Gastrocnemius medialis (tissue), 4 donors: ENCODE measurements at regions not wholly inside any gene's neighbourhood (a gene's known extent, or its start where the extent isn't known, plus 50 kb on each side); places are given as distances from the start of the nearest gene placed in this dataset.

ENCODE experiments used
- ATAC-seq, 2 donors: fragments of 150-250 bp; one replicate each; pipeline ENCODE4 v1.9.1; 2016
- DNase-seq, 2 donors: peaks; one replicate each; pipeline ENCODE4 v3.0.0-alpha.2; 2019
- H3K27ac ChIP-seq, 4 donors: fragments of 200-600 bp; sonication (generic); 1 replicate in 1 of 4; 2 replicates in 3 of 4; pipeline ENCODE4 v1.5.1; 2016 to 2018; ENCODE audit warnings: mild to moderate bottlenecking in 2 of 4, moderate library complexity in 1 of 4
- H3K27me3 ChIP-seq, 3 donors: fragments of 200-600 bp; sonication (generic) in 2 of 3; 1 replicate in 1 of 3; 2 replicates in 2 of 3; pipeline versions ENCODE4 v1.5.1 to v1.6.0; 2016 to 2019; ENCODE audit warnings: mild to moderate bottlenecking in 1 of 3, moderate library complexity in 1 of 3
- H3K36me3 ChIP-seq, 2 donors: fragments of 200-600 bp; sonication (generic) in 1 of 2; one replicate each; pipeline ENCODE4 v1.5.1; 2017 to 2018
- H3K4me1 ChIP-seq, 2 donors: fragments of 200-600 bp; sonication (generic) in 1 of 2; one replicate each; pipeline ENCODE4 v1.5.1; 2016 to 2017; ENCODE audit warnings: mild to moderate bottlenecking in 2 of 2
- H3K4me3 ChIP-seq, 4 donors: fragments of 200-600 bp; sonication (generic) in 3 of 4; 1 replicate in 1 of 4; 2 replicates in 3 of 4; pipeline ENCODE4 v1.5.1; 2016 to 2019; ENCODE audit warnings: mild to moderate bottlenecking in 2 of 4
- H3K9me3 ChIP-seq, 3 donors: fragments of 200-600 bp; sonication (generic) in 2 of 3; 1 replicate in 1 of 3; 2 replicates in 2 of 3; pipeline ENCODE4 v1.5.1; 2016 to 2019
- CTCF ChIP-seq, 5 experiments: fragments of 450-650 bp in 3 of 5; fragments of 200-600 bp in 2 of 5; sonication (generic) in 2 of 5; IDR thresholded peaks in 4 of 5; conservative IDR thresholded peaks in 1 of 5; 1 replicate in 4 of 5; 2 replicates in 1 of 5; pipeline ENCODE4 v1.5.1; 2016 to 2019; ENCODE audit warnings: antibody characterized with exemption in 5 of 5, mild to moderate bottlenecking in 3 of 5, moderate library complexity in 3 of 5
- POLR2A ChIP-seq, 2 donors: fragments of 450-650 bp; IDR thresholded peaks; one replicate each; pipeline ENCODE4 v1.6.1; 2017; ENCODE audit warnings: antibody characterized with exemption in 2 of 2, mild to moderate bottlenecking in 2 of 2, moderate library complexity in 2 of 2
- in situ Hi-C, 4 donors: fragments of 200-750 bp; cut with MboI; loops; one replicate each; pipeline versions ENCODE4 v1.15.0 to v1.8.0; 2017; ENCODE audit warnings: low sequenced_read_pairs in 4 of 4
- intact Hi-C: fragments of 100-400 bp; cut with DNase I; formaldehyde crosslinking; loops from one replicate; pipeline ENCODE4 v1.15.1; 2023; ENCODE audit warnings: low total_unique reads

GRCh38 chr4:29079260-29079659 is 1640.9 kb upstream of the PCDH7 start:
- no peak for ATAC-seq
- in situ Hi-C loops, result no loop called here
- intact Hi-C loops, result no loop called here
- H3K4me3 ChIP-seq, result no peak overlapping the region
- no peaks in the 10 kb centered on the region for H3K9me3 ChIP-seq
- no peak for TF ChIP-seq POLR2A (IDR thresholded peaks at IDR 0.05)
- no peak for DNase-seq
- H3K4me1 ChIP-seq, result no peaks in the 10 kb centered on the region
- H3K36me3 ChIP-seq, result no peaks in the 10 kb centered on the region
- H3K27ac ChIP-seq, result no peak overlapping the region
- H3K27me3 ChIP-seq, result no peaks in the 10 kb centered on the region

GRCh38 chr4:29081234-29081955 is 1638.8 kb upstream of the PCDH7 start:
- DNase-seq (no peak), ATAC-seq (no peak)
- Histone ChIP-seq H3K4me1 (no peaks in the 10 kb centered on the region), H3K27me3 (no peaks in the 10 kb centered on the region), H3K27ac (no peak overlapping the region), H3K9me3 (no peaks in the 10 kb centered on the region), H3K4me3 (no peak overlapping the region), H3K36me3 (no peaks in the 10 kb centered on the region)
- in situ Hi-C loops (no loop called here), intact Hi-C loops (no loop called here)
- TF ChIP-seq POLR2A (IDR thresholded peaks at IDR 0.05) (no peak), CTCF (IDR thresholded peaks at IDR 0.05 in 4 of 5, conservative IDR thresholded peaks at IDR 0.05 in 1 of 5) (no peak)

GRCh38 chr4:29082684-29083083 is 1637.5 kb upstream of the PCDH7 start:
- Histone ChIP-seq H3K27ac (no peak overlapping the region), H3K4me3 (no peak overlapping the region), H3K36me3 (no peaks in the 10 kb centered on the region), H3K4me1 (no peaks in the 10 kb centered on the region), H3K27me3 (no peaks in the 10 kb centered on the region), H3K9me3 (no peaks in the 10 kb centered on the region)
- intact Hi-C loops (no loop called here), in situ Hi-C loops (no loop called here)
- TF ChIP-seq CTCF (IDR thresholded peaks at IDR 0.05 in 4 of 5, conservative IDR thresholded peaks at IDR 0.05 in 1 of 5) (no peak), POLR2A (IDR thresholded peaks at IDR 0.05) (no peak)
- ATAC-seq (no peak), DNase-seq (no peak)

GRCh38 chr4:29085748-29086147 is 1634.4 kb upstream of the PCDH7 start:
- ATAC-seq (no peak), DNase-seq (no peak)
- TF ChIP-seq CTCF (IDR thresholded peaks at IDR 0.05 in 4 of 5, conservative IDR thresholded peaks at IDR 0.05 in 1 of 5) (no peak), POLR2A (IDR thresholded peaks at IDR 0.05) (no peak)
- no peak overlapping the region for H3K4me3 ChIP-seq
- H3K27ac ChIP-seq, result no peak overlapping the region
- H3K4me1 ChIP-seq, result no peaks in the 10 kb centered on the region
- intact Hi-C loops (no loop called here), in situ Hi-C loops (no loop called here)
- no peaks in the 10 kb centered on the region for H3K9me3 ChIP-seq
- no peaks in the 10 kb centered on the region for H3K36me3 ChIP-seq
- no peaks in the 10 kb centered on the region for H3K27me3 ChIP-seq

GRCh38 chr4:29104694-29105093 is 1615.5 kb upstream of the PCDH7 start:
- DNase-seq, result no peak
- no peaks in the 10 kb centered on the region for H3K36me3 ChIP-seq
- H3K4me3 ChIP-seq, result no peak overlapping the region
- no peaks in the 10 kb centered on the region for H3K27me3 ChIP-seq
- intact Hi-C loops (no loop called here), in situ Hi-C loops (no loop called here)
- H3K9me3 ChIP-seq, result no peaks in the 10 kb centered on the region
- no peaks in the 10 kb centered on the region for H3K4me1 ChIP-seq
- ATAC-seq, result no peak
- TF ChIP-seq POLR2A (IDR thresholded peaks at IDR 0.05) (no peak), CTCF (IDR thresholded peaks at IDR 0.05 in 4 of 5, conservative IDR thresholded peaks at IDR 0.05 in 1 of 5) (no peak)
- no peak overlapping the region for H3K27ac ChIP-seq
